B cell (primary cell): ENCODE measurements at regions not wholly inside any gene's neighbourhood (a gene's known extent, or its start where the extent isn't known, plus 50 kb on each side); places are given as distances from the start of the nearest gene placed in this dataset.

Source experiments
- ATAC-seq: fragments of 200-7000 bp; cut with Tn5 transposase; one replicate; pipeline ENCODE4 v1.10.0; 2021; ENCODE audit warnings: low read depth, mild to moderate bottlenecking, moderate number of reproducible peaks, moderate library complexity
- CTCF ChIA-PET: fragments of 350-600 bp; sonication (Branson Sonifier 250); formaldehyde crosslinking; loops from one replicate; lab custom pipeline; 2021; ENCODE audit warnings: antibody characterized with exemption, inconsistent platforms; lab: Charles Lee
- POLR2A ChIA-PET: fragments of 350-600 bp; sonication (Branson Sonifier 250); formaldehyde crosslinking; loops from one replicate; lab custom pipeline; 2021; ENCODE audit warnings: antibody characterized with exemption; lab: Charles Lee
- DNase-seq: peaks from one replicate; pipeline ENCODE4 v3.0.0; 2013
- H2AFZ ChIP-seq: 2 replicates; pipeline ENCODE4 v1.6.1; 2012; ENCODE audit warnings: mild to moderate bottlenecking, low read depth, low read length; ENCODE audit not compliant: insufficient read depth, poor library complexity, severe bottlenecking
- H3K27ac ChIP-seq, 2 donors: 1 replicate in 1 of 2; 2 replicates in 1 of 2; pipeline ENCODE4 v1.5.1; 2012 to 2013; ENCODE audit warnings: low read length in 2 of 2, mild to moderate bottlenecking in 2 of 2, moderate library complexity in 1 of 2
- H3K27me3 ChIP-seq, 4 experiments: fragments of 200-600 bp in 1 of 4; sonication (generic) in 1 of 4; replicated peaks in 1 of 4; 1 replicate in 2 of 4; 2 replicates in 2 of 4; pipeline versions ENCODE4 v1.6.1 to v1.7.0; 2013 to 2016; ENCODE audit warnings: low read length in 3 of 4, mild to moderate bottlenecking in 2 of 4, mixed read lengths in 1 of 4, moderate library complexity in 1 of 4; ENCODE audit not compliant: insufficient read depth in 4 of 4, control insufficient read depth in 3 of 4; ENCODE audit errors: control extremely low read depth in 1 of 4
- H3K36me3 ChIP-seq, 2 experiments: replicated peaks in 1 of 2; 1 replicate in 1 of 2; 2 replicates in 1 of 2; pipeline versions ENCODE4 v1.6.1 to v1.7.1; 2013; ENCODE audit warnings: low read length in 1 of 2; ENCODE audit not compliant: insufficient read depth in 2 of 2, control insufficient read depth in 1 of 2; ENCODE audit errors: control extremely low read depth in 1 of 2, extremely low read depth in 1 of 2
- H3K4me1 ChIP-seq, 2 donors: fragments of 200-600 bp in 1 of 2; sonication (generic) in 1 of 2; 1 replicate in 1 of 2; 2 replicates in 1 of 2; pipeline versions ENCODE4 v1.5.1 to v1.6.1; 2013 to 2017; ENCODE audit warnings: low read length in 2 of 2; ENCODE audit not compliant: control insufficient read depth in 2 of 2, insufficient read depth in 2 of 2
- H3K4me2 ChIP-seq: replicated peaks from 2 replicates; pipeline ENCODE3; 2012; ENCODE audit warnings: mild to moderate bottlenecking, low read depth, low read length; ENCODE audit not compliant: poor library complexity, severe bottlenecking
- H3K4me3 ChIP-seq, 5 experiments: fragments of 200-600 bp in 1 of 5; sonication (generic) in 1 of 5; 1 replicate in 3 of 5; 2 replicates in 2 of 5; pipeline versions ENCODE4 v1.5.1 to v1.7.0; 2011 to 2016; ENCODE audit warnings: low read length in 4 of 5, mild to moderate bottlenecking in 4 of 5, low read depth in 2 of 5, control low read depth in 1 of 5, moderate library complexity in 1 of 5; ENCODE audit not compliant: insufficient read depth in 1 of 5; ENCODE audit errors: control extremely low read depth in 1 of 5, extremely low read depth in 1 of 5
- H3K79me2 ChIP-seq: fragments of 200-600 bp; sonication (generic); one replicate; pipeline ENCODE4 v1.6.0; 2016; ENCODE audit warnings: low read length; ENCODE audit not compliant: control insufficient read depth, insufficient read depth
- H3K9ac ChIP-seq: fragments of 200-600 bp; sonication (generic); 2 replicates; pipeline ENCODE4 v1.6.1; 2017; ENCODE audit warnings: mild to moderate bottlenecking, low read length, moderate library complexity
- H3K9me3 ChIP-seq, 3 donors: one replicate each; pipeline versions ENCODE4 v1.6.1 to v1.7.1; 2013; ENCODE audit warnings: low read length in 2 of 3; ENCODE audit not compliant: control insufficient read depth in 2 of 3, insufficient read depth in 1 of 3; ENCODE audit errors: control extremely low read depth in 1 of 3
- H4K20me1 ChIP-seq: 2 replicates; pipeline ENCODE4 v1.6.0; 2012; ENCODE audit warnings: mild to moderate bottlenecking, low read length; ENCODE audit not compliant: insufficient read depth, control insufficient read depth, poor library complexity, severe bottlenecking
- H3K27ac Mint-ChIP-seq: one replicate; pipeline ENCODE4 v1.8.0; 2021; ENCODE audit warnings: mixed read lengths
- H3K27me3 Mint-ChIP-seq: one replicate; pipeline ENCODE4 v1.8.0; 2021; ENCODE audit warnings: mixed read lengths
- H3K4me1 Mint-ChIP-seq: one replicate; pipeline ENCODE4 v1.8.0; 2021; ENCODE audit warnings: mixed read lengths
- H3K4me3 Mint-ChIP-seq: one replicate; pipeline ENCODE4 v1.8.0; 2021; ENCODE audit warnings: mixed read lengths
- H3K9me3 Mint-ChIP-seq: one replicate; pipeline ENCODE4 v1.8.0; 2022; ENCODE audit warnings: mixed read lengths; ENCODE audit not compliant: insufficient read depth
- CTCF ChIP-seq: fragments of 200-600 bp; IDR thresholded peaks from one replicate; pipeline ENCODE4 v1.8.0; 2022; ENCODE audit warnings: antibody characterized with exemption, mild to moderate bottlenecking
- EZH2 ChIP-seq: IDR thresholded peaks from 2 replicates; pipeline ENCODE4 v1.6.1; 2012; ENCODE audit warnings: borderline replicate concordance, low read depth, mild to moderate bottlenecking, moderate library complexity, low read length; ENCODE audit not compliant: insufficient read depth, poor library complexity, severe bottlenecking
- WGBS: methylation state at CpG from one replicate; pipeline ENCODE4 v1.1.5; 2013; ENCODE audit warnings: missing lambda C conversion rate; ENCODE audit not compliant: insufficient coverage; 5-methylcytosine and 5-hydroxymethylcytosine counted together
- intact Hi-C: fragments of 100-400 bp; cut with micrococcal nuclease; formaldehyde crosslinking; loops from one replicate; pipeline ENCODE4 v1.10.0; 2022

DNA sequence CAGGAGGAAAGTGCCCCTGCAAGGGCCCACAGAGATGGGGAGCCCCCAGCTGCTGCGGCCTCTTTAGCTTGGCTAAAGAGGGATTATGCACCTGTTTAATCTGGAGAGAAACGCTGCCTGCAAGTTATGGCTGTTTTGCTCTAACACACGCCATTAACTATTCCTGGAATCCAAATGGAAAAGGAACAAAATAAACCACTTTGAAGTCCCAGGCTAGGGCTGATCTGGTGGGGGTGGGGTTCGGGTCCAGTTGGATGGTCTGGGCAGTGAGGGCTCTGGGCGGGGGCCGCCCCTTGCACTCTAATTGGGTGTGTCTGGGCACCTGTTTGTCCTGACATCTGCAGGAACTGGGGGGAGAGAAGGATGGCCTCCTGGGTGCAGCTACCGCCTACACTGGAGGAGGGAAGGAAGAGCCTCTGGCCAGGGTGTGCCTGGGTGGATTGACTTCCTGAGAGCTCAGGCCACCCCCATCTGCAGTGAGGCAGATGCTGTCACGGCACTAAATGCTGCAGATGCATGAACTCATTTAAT, 300.6 kb downstream of the ZEB1 start:
- CTCF ChIA-PET, result no interaction called here
- TF ChIP-seq EZH2 (no peak), CTCF (no peak)
- Mint-ChIP-seq H3K9me3 (peaks cover 7% of the 10 kb centered on the region), H3K4me1 (no peaks in the 10 kb centered on the region), H3K27me3 (peaks cover 13% of the 10 kb centered on the region), H3K27ac (no peak overlapping the region), H3K4me3 (no peak overlapping the region)
- Histone ChIP-seq H3K79me2 (no peaks in the 10 kb centered on the region), H2AFZ (no peak overlapping the region), H4K20me1 (no peaks in the 10 kb centered on the region), H3K4me3 (no peak overlapping the region), H3K27me3 (no peaks in the 10 kb centered on the region), H3K36me3 (no peaks in the 10 kb centered on the region), H3K9ac (no peak overlapping the region), H3K4me1 (no peaks in the 10 kb centered on the region), H3K4me2 (no peak overlapping the region), H3K9me3 (peaks cover 0 to 4% (median 2%) of the 10 kb centered on the region in 3 donors), H3K27ac (no peak overlapping the region)
- POLR2A ChIA-PET, result no interaction called here
- intact Hi-C loops, result no loop called here
- WGBS, result 74% methylated on average over 7 of the region's 8 CpGs
- ATAC-seq (no peak), DNase-seq (no peak)

GRCh38 chr10:31618541-31619291, 299.7 kb downstream of the ZEB1 start:
- 89% methylated on average over 17 of the region's 17 CpGs for WGBS
- Mint-ChIP-seq H3K27me3 (peaks cover 15% of the 10 kb centered on the region), H3K9me3 (peaks cover 3% of the 10 kb centered on the region), H3K4me1 (no peaks in the 10 kb centered on the region), H3K27ac (no peak overlapping the region), H3K4me3 (no peak overlapping the region)
- intact Hi-C loops, result no loop called here
- no peak for TF ChIP-seq EZH2
- TF ChIP-seq CTCF, result no peak
- Histone ChIP-seq H3K27ac (no peak overlapping the region), H3K9me3 (peaks cover 0 to 4% (median 2%) of the 10 kb centered on the region in 3 donors), H2AFZ (no peak overlapping the region), H3K9ac (no peak overlapping the region), H3K36me3 (no peaks in the 10 kb centered on the region), H4K20me1 (no peaks in the 10 kb centered on the region), H3K79me2 (no peaks in the 10 kb centered on the region), H3K4me1 (no peaks in the 10 kb centered on the region), H3K27me3 (no peaks in the 10 kb centered on the region), H3K4me3 (no peak overlapping the region), H3K4me2 (no peak overlapping the region)
- ChIA-PET POLR2A (no interaction called here), CTCF (no interaction called here)
- no peak for ATAC-seq
- no peak for DNase-seq
